ENCODE measurements at regions not wholly inside any gene's neighbourhood (a gene's known extent, or its start where the extent isn't known, plus 50 kb on each side); places are given as distances from the start of the nearest gene placed in this dataset.

- Histone ChIP-seq H3K36me3 (no peaks in the 10 kb centered on the region), H3K4me1 (no peaks in the 10 kb centered on the region), H3K27ac (no peak overlapping the region), H3K27me3 (no peaks in the 10 kb centered on the region), H3K4me3 (no peak overlapping the region), H3K9me3 (no peaks in the 10 kb centered on the region)
- no peak for DNase-seq
- TF ChIP-seq CTCF (IDR thresholded peaks at IDR 0.05) (no peak), POLR2A (IDR thresholded peaks at IDR 0.05) (no peak)
- intact Hi-C loops (cut with DNase I; ENCODE audit: low total_unique reads): no loop called here
Measured at GRCh38 chr6:112835078-112835477, 487.9 kb downstream of the RFPL4B start.

- Histone ChIP-seq H3K27me3 (no peaks in the 10 kb centered on the region), H3K27ac (no peak overlapping the region), H3K4me3 (no peak overlapping the region), H3K4me1 (no peaks in the 10 kb centered on the region), H3K36me3 (no peaks in the 10 kb centered on the region), H3K9me3 (no peaks in the 10 kb centered on the region)
- TF ChIP-seq POLR2A (IDR thresholded peaks at IDR 0.05) (no peak), CTCF (IDR thresholded peaks at IDR 0.05) (no peak)
- intact Hi-C loops (cut with DNase I; ENCODE audit: low total_unique reads): no loop called here
- no peak for DNase-seq
Measured at GRCh38 chr6:112839525-112839961, 492.4 kb downstream of the RFPL4B start.

- Histone ChIP-seq H3K9me3 (no peaks in the 10 kb centered on the region), H3K27me3 (no peaks in the 10 kb centered on the region), H3K4me3 (no peak overlapping the region), H3K27ac (no peak overlapping the region), H3K4me1 (no peaks in the 10 kb centered on the region), H3K36me3 (no peaks in the 10 kb centered on the region)
- TF ChIP-seq POLR2A (IDR thresholded peaks at IDR 0.05) (no peak), CTCF (IDR thresholded peaks at IDR 0.05) (no peak)
- intact Hi-C loops (cut with DNase I; ENCODE audit: low total_unique reads): no loop called here
- no peak for DNase-seq
Measured at GRCh38 chr6:112841553-112842329, 494.6 kb downstream of the RFPL4B start.

- intact Hi-C loops (cut with DNase I; ENCODE audit: low total_unique reads): no loop called here
- TF ChIP-seq POLR2A (IDR thresholded peaks at IDR 0.05) (no peak), CTCF (IDR thresholded peaks at IDR 0.05) (no peak)
- no peak for DNase-seq
- Histone ChIP-seq H3K9me3 (no peaks in the 10 kb centered on the region), H3K36me3 (no peaks in the 10 kb centered on the region), H3K27ac (no peak overlapping the region), H3K27me3 (no peaks in the 10 kb centered on the region), H3K4me3 (no peak overlapping the region), H3K4me1 (no peaks in the 10 kb centered on the region)
Measured at GRCh38 chr6:112842330-112842685, 495.2 kb downstream of the RFPL4B start.

- DNase-seq: no peak
- TF ChIP-seq POLR2A (IDR thresholded peaks at IDR 0.05) (no peak), CTCF (IDR thresholded peaks at IDR 0.05) (no peak)
- Histone ChIP-seq H3K4me3 (no peak overlapping the region), H3K36me3 (no peaks in the 10 kb centered on the region), H3K4me1 (no peaks in the 10 kb centered on the region), H3K27ac (no peak overlapping the region), H3K9me3 (no peaks in the 10 kb centered on the region), H3K27me3 (no peaks in the 10 kb centered on the region)
- intact Hi-C loops (cut with DNase I; ENCODE audit: low total_unique reads): no loop called here
Measured at GRCh38 chr6:112846681-112847080, 499.6 kb downstream of the RFPL4B start.
